ENCODE measurements at regions not wholly inside any gene's neighbourhood (a gene's known extent, or its start where the extent isn't known, plus 50 kb on each side); places are given as distances from the start of the nearest gene placed in this dataset.

GRCh38 chrX:125203737-125204578, 115.7 kb upstream of the TEX13C start:
- TF ChIP-seq, protein P1, sequence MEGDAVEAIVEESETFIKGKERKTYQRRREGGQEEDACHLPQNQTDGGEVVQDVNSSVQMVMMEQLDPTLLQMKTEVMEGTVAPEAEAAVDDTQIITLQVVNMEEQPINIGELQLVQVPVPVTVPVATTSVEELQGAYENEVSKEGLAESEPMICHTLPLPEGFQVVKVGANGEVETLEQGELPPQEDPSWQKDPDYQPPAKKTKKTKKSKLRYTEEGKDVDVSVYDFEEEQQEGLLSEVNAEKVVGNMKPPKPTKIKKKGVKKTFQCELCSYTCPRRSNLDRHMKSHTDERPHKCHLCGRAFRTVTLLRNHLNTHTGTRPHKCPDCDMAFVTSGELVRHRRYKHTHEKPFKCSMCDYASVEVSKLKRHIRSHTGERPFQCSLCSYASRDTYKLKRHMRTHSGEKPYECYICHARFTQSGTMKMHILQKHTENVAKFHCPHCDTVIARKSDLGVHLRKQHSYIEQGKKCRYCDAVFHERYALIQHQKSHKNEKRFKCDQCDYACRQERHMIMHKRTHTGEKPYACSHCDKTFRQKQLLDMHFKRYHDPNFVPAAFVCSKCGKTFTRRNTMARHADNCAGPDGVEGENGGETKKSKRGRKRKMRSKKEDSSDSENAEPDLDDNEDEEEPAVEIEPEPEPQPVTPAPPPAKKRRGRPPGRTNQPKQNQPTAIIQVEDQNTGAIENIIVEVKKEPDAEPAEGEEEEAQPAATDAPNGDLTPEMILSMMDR (IDR thresholded peaks at IDR 0.05), result no peak
- no peak for TF ChIP-seq POLR2A (IDR thresholded peaks at IDR 0.05)
